ENCODE measurements at regions not wholly inside any gene's neighbourhood (a gene's known extent, or its start where the extent isn't known, plus 50 kb on each side); places are given as distances from the start of the nearest gene placed in this dataset.

DNA sequence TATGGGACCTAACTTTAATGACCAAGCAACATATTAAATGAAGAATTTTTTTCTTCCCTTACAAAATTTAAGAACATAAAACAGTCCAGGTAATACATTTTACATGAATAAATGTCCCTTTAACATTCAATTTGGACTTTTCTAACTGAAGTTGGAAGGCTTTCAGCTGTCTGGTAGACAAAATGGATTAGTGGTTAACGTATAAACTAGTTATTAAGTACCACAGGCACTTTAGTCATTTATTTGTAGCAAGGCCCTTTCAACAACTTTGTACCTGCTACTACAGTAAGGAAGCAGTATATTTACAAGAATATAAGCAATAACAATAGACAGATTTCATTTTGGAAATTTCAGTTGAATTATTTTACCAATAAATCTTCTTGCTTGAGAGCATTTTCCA is 152.5 kb upstream of the TENT5D start:
- DNase-seq (ENCODE audit: low read depth) = no peak
- TF ChIP-seq, protein P1, sequence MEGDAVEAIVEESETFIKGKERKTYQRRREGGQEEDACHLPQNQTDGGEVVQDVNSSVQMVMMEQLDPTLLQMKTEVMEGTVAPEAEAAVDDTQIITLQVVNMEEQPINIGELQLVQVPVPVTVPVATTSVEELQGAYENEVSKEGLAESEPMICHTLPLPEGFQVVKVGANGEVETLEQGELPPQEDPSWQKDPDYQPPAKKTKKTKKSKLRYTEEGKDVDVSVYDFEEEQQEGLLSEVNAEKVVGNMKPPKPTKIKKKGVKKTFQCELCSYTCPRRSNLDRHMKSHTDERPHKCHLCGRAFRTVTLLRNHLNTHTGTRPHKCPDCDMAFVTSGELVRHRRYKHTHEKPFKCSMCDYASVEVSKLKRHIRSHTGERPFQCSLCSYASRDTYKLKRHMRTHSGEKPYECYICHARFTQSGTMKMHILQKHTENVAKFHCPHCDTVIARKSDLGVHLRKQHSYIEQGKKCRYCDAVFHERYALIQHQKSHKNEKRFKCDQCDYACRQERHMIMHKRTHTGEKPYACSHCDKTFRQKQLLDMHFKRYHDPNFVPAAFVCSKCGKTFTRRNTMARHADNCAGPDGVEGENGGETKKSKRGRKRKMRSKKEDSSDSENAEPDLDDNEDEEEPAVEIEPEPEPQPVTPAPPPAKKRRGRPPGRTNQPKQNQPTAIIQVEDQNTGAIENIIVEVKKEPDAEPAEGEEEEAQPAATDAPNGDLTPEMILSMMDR (IDR thresholded peaks at IDR 0.05; ENCODE audit: low read depth, low read length, missing control alignments) = no peak
- in situ Hi-C loops (cut with HindIII; ENCODE audit: low sequenced_read_pairs) = no loop called here
- H3K4me3 ChIP-seq (ENCODE audit: low read depth, low read length) = no peak overlapping the region

DNA sequence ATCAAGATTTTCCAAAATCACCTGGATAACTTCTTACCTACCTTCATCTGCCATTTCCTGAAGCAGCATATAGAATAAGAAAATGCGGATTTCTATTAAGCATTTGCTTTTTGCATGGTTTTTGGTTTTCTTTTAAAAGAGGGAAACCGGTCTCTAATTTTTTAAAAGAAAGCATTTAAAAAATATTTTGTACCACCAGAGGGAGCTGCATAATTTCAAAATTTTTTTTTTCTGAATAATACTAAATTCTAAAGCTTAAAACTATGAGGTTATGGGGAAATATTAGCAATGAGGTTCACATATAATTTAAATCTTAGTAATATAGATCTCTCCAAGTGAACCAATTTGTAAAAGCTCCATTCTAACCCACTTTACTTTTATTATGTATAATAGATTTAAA is 137.7 kb upstream of the TENT5D start:
- in situ Hi-C loops (cut with HindIII; ENCODE audit: low sequenced_read_pairs) = no loop called here
- no peak for DNase-seq (ENCODE audit: low read depth)
- no peak overlapping the region for H3K4me3 ChIP-seq (ENCODE audit: low read depth, low read length)
- TF ChIP-seq, protein P1 (IDR thresholded peaks at IDR 0.05; ENCODE audit: low read depth, low read length, missing control alignments) = no peak

DNA sequence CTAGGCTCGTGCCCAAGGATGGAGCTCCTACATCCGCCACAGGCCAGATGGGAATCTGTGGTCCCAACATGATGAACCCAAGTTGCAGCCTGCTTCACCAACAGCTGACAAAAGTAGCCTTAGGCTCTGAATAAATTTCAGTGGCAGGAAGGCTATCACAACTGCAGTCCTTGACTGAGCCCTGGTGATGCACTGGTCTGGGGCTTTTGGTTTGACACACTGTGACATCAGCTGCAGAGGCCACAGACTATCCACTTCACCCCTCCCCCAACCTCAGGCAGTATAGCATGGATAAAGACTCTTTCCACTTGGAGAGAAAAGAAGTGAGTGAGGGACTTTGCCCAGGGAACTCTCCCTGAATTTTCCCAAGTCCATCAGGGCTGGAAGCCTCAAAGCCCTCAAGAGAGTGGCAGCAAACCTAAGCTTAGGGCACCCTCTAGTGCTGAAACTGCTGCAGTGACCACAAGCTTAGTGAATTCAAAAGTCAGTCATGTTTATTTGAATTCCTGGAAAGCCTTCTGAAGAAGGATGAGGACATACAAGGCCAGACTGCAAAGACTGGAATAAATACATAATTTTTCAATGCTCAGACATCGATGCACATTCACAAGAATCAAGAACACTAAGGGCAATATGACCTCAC is 135.0 kb upstream of the TENT5D start:
- TF ChIP-seq, protein P1 (IDR thresholded peaks at IDR 0.05; ENCODE audit: low read depth, low read length, missing control alignments) = no peak
- in situ Hi-C loops (cut with HindIII; ENCODE audit: low sequenced_read_pairs) = no loop called here
- no peak for DNase-seq (ENCODE audit: low read depth)
- H3K4me3 ChIP-seq (ENCODE audit: low read depth, low read length) = no peak overlapping the region

DNA sequence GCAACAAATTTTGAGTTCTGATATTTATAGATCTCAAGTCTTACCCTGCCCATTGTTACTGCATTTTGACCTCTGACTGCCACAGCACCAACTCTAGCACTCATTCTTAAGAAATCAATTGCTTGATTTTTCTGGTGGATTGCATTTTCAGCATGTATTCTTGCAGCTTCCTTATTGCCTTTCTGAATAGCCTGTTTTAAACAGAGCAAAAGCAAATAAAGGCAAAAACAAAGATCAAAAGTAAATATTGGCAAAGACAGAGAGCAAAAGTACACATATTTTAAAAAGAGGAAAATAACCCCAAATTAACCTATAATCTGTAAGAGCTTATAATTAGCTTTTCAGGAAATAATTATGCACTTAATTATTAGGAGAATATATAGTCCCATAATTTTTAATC is 129.4 kb upstream of the TENT5D start:
- TF ChIP-seq, protein P1 (IDR thresholded peaks at IDR 0.05; ENCODE audit: low read depth, low read length, missing control alignments) = no peak
- DNase-seq (ENCODE audit: low read depth) = no peak
- in situ Hi-C loops (cut with HindIII; ENCODE audit: low sequenced_read_pairs) = no loop called here
- H3K4me3 ChIP-seq (ENCODE audit: low read depth, low read length) = no peak overlapping the region

DNA sequence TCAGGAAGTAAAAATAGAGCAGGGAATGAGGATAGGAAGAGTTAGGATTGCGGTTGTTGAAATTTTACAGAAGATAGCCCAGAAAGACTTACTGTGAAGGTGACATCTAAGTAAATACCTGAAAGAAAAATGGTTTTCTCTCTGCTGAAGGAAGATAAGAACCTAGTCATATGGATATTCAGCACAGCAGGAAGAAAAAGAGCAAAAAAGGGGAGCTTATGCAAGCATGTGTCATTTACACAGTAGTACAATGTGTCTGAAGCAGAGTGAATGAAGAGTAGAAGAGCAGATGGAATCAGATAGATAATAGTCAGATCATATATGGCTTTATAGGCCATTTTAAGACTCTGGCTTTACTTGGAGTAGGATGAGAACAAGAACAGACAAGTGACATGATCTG is 126.9 kb upstream of the TENT5D start:
- in situ Hi-C loops (cut with HindIII; ENCODE audit: low sequenced_read_pairs) = no loop called here
- TF ChIP-seq, protein P1 (IDR thresholded peaks at IDR 0.05; ENCODE audit: low read depth, low read length, missing control alignments) = no peak
- no peak overlapping the region for H3K4me3 ChIP-seq (ENCODE audit: low read depth, low read length)
- DNase-seq (ENCODE audit: low read depth) = no peak

DNA sequence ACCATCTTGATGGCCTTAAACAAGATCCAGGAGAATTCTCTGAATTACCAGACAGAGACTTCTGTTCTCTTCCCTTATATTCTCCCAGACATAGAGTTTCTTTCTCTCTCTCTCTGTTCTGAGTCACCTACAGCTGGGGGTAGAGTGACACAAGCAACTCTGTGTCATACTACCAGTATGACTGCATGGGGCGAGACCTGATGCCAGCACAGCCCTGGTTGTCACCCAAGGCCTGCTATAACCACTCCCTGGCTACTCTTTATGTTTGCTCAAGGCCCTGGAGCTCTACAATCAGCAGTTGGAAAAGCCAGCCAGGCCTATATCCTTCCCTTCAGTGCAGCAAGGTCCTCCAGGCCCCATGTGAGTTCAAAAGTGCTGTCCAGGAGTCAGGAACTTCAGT is 114.2 kb upstream of the TENT5D start:
- H3K4me3 ChIP-seq (ENCODE audit: low read depth, low read length) = no peak overlapping the region
- TF ChIP-seq, protein P1 (IDR thresholded peaks at IDR 0.05; ENCODE audit: low read depth, low read length, missing control alignments) = no peak
- in situ Hi-C loops (cut with HindIII; ENCODE audit: low sequenced_read_pairs) = no loop called here
- DNase-seq (ENCODE audit: low read depth) = no peak
